NB4 (cell line): ENCODE measurements at regions not wholly inside any gene's neighbourhood (a gene's known extent, or its start where the extent isn't known, plus 50 kb on each side); places are given as distances from the start of the nearest gene placed in this dataset.

Experiments used
- MYC ChIP-seq: IDR thresholded peaks from 2 replicates; pipeline ENCODE4 v1.6.1; 2011; ENCODE audit warnings: low read depth, low read length
- POLR2A ChIP-seq: IDR thresholded peaks from 2 replicates; pipeline ENCODE4 v1.6.1; 2011; ENCODE audit warnings: mild to moderate bottlenecking; ENCODE audit not compliant: insufficient read length; ENCODE audit errors: extremely low read depth
- TF ChIP-seq, protein P1 (sequence below): IDR thresholded peaks from one replicate; pipeline ENCODE4 v1.5.1; 2012; ENCODE audit warnings: low read depth, low read length

DNA sequence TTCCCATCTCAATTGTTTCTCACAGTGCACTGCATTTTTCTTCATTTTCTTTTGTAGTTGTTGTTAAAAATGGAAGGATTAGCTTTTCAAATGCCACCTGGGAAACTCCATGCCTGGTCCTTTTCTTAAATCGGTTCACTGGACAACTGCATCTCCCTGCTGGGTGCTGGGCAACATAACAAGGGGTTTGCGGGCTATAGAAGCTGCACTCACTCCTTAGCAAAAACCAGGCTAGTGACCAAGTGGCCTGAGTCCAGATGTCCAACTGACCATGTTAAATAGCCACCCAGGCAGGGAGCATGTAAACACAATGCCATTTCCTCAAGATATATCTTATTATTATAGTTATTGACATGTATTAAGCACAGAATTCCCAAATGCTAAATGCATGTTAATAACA is 264.9 kb downstream of the ICOS start:
- TF ChIP-seq, protein P1, sequence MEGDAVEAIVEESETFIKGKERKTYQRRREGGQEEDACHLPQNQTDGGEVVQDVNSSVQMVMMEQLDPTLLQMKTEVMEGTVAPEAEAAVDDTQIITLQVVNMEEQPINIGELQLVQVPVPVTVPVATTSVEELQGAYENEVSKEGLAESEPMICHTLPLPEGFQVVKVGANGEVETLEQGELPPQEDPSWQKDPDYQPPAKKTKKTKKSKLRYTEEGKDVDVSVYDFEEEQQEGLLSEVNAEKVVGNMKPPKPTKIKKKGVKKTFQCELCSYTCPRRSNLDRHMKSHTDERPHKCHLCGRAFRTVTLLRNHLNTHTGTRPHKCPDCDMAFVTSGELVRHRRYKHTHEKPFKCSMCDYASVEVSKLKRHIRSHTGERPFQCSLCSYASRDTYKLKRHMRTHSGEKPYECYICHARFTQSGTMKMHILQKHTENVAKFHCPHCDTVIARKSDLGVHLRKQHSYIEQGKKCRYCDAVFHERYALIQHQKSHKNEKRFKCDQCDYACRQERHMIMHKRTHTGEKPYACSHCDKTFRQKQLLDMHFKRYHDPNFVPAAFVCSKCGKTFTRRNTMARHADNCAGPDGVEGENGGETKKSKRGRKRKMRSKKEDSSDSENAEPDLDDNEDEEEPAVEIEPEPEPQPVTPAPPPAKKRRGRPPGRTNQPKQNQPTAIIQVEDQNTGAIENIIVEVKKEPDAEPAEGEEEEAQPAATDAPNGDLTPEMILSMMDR, result no peak
- TF ChIP-seq POLR2A, result no peak
- no peak for TF ChIP-seq MYC
